OCI-LY1 (cell line): ENCODE measurements at regions not wholly inside any gene's neighbourhood (a gene's known extent, or its start where the extent isn't known, plus 50 kb on each side); places are given as distances from the start of the nearest gene placed in this dataset.

Experiments
- H2AFZ ChIP-seq: fragments of 200-600 bp; sonication (generic), shearing (Covaris generic); 2 replicates; pipeline ENCODE4 v1.6.0; 2014; ENCODE audit warnings: antibody characterized with exemption, mild to moderate bottlenecking, low read length
- H3F3A ChIP-seq: fragments of 200-600 bp; sonication (generic), shearing (Covaris generic); 2 replicates; pipeline ENCODE4 v1.6.0; 2014; ENCODE audit warnings: mild to moderate bottlenecking, antibody characterized with exemption, low read length, moderate library complexity; ENCODE audit not compliant: insufficient read depth
- H3K27ac ChIP-seq: fragments of 200-600 bp; sonication (generic); 2 replicates; pipeline ENCODE4 v1.5.1; 2014; ENCODE audit warnings: low read length, mixed run types, mild to moderate bottlenecking, low read depth; ENCODE audit not compliant: poor library complexity, severe bottlenecking
- H3K27me3 ChIP-seq: fragments of 200-600 bp; sonication (generic); 2 replicates; pipeline ENCODE4 v1.6.0; 2014; ENCODE audit warnings: antibody characterized with exemption, mild to moderate bottlenecking, low read length, moderate library complexity; ENCODE audit not compliant: insufficient read depth
- H3K36me3 ChIP-seq: fragments of 200-600 bp; sonication (generic); 2 replicates; pipeline ENCODE4 v1.6.1; 2014; ENCODE audit warnings: mild to moderate bottlenecking, antibody characterized with exemption, low read length, moderate library complexity, mixed read lengths; ENCODE audit not compliant: insufficient read depth
- H3K4me1 ChIP-seq: fragments of 200-600 bp; sonication (generic); 2 replicates; pipeline ENCODE4 v1.5.1; 2014; ENCODE audit warnings: mild to moderate bottlenecking, low read length, moderate library complexity; ENCODE audit not compliant: insufficient read depth, severe bottlenecking
- H3K4me2 ChIP-seq: fragments of 200-600 bp; sonication (generic), shearing (Covaris generic); 2 replicates; pipeline ENCODE4 v1.6.1; 2014; ENCODE audit warnings: low read length
- H3K4me3 ChIP-seq: fragments of 200-600 bp; sonication (generic); 2 replicates; pipeline ENCODE4 v1.5.1; 2014; ENCODE audit warnings: low read length, low read depth, mild to moderate bottlenecking, mixed read lengths; ENCODE audit not compliant: poor library complexity, severe bottlenecking
- H3K79me2 ChIP-seq: fragments of 200-600 bp; shearing (Covaris generic); 2 replicates; pipeline ENCODE4 v1.6.1; 2016; ENCODE audit warnings: mixed run types, low read length, mixed read lengths; ENCODE audit not compliant: insufficient read depth
- H3K9ac ChIP-seq: fragments of 200-600 bp; sonication (generic), shearing (Covaris generic); 2 replicates; pipeline ENCODE4 v1.6.1; 2014; ENCODE audit warnings: mild to moderate bottlenecking, low read length, mixed read lengths
- H3K9me2 ChIP-seq: fragments of 200-600 bp; sonication (generic), shearing (Covaris generic); 2 replicates; pipeline ENCODE4 v1.6.1; 2014; ENCODE audit warnings: low read depth, mild to moderate bottlenecking, low read length, mixed read lengths
- H3K9me3 ChIP-seq: fragments of 200-600 bp; shearing (Covaris generic); 2 replicates; pipeline ENCODE4 v1.6.1; 2014; ENCODE audit warnings: low read length, mixed read lengths
- H4K20me1 ChIP-seq: fragments of 200-600 bp; sonication (generic), shearing (Covaris generic); 2 replicates; pipeline ENCODE4 v1.6.0; 2016; ENCODE audit warnings: mild to moderate bottlenecking, low read length; ENCODE audit not compliant: insufficient read depth
- EZH2 ChIP-seq: fragments of 200-600 bp; sonication (generic), shearing (Covaris generic); IDR thresholded peaks from 2 replicates; pipeline ENCODE4 v1.8.0; 2017; ENCODE audit warnings: borderline replicate concordance, mixed run types, mild to moderate bottlenecking, antibody characterized with exemption, low read length, moderate library complexity, mixed read lengths
- TF ChIP-seq, protein P1 (sequence below): fragments of 200-600 bp; sonication (generic), shearing (Covaris generic); IDR thresholded peaks from 2 replicates; pipeline ENCODE4 v1.5.1; 2017; ENCODE audit warnings: mild to moderate bottlenecking, antibody characterized with exemption, low read length, moderate library complexity, mixed read lengths

GRCh38 chr2:36173760-36174404, 181.7 kb upstream of the CRIM1 start:
- Histone ChIP-seq H3K9me2 (no peaks in the 10 kb centered on the region), H3K9me3 (no peaks in the 10 kb centered on the region), H3K4me2 (no peak overlapping the region), H2AFZ (no peak overlapping the region), H3K27ac (no peak overlapping the region), H3K36me3 (no peaks in the 10 kb centered on the region), H3F3A (no peaks in the 10 kb centered on the region), H3K79me2 (no peaks in the 10 kb centered on the region), H4K20me1 (no peaks in the 10 kb centered on the region), H3K4me3 (no peak overlapping the region), H3K4me1 (no peaks in the 10 kb centered on the region), H3K27me3 (no peaks in the 10 kb centered on the region), H3K9ac (no peak overlapping the region)
- no peak for TF ChIP-seq EZH2
- TF ChIP-seq, protein P1, sequence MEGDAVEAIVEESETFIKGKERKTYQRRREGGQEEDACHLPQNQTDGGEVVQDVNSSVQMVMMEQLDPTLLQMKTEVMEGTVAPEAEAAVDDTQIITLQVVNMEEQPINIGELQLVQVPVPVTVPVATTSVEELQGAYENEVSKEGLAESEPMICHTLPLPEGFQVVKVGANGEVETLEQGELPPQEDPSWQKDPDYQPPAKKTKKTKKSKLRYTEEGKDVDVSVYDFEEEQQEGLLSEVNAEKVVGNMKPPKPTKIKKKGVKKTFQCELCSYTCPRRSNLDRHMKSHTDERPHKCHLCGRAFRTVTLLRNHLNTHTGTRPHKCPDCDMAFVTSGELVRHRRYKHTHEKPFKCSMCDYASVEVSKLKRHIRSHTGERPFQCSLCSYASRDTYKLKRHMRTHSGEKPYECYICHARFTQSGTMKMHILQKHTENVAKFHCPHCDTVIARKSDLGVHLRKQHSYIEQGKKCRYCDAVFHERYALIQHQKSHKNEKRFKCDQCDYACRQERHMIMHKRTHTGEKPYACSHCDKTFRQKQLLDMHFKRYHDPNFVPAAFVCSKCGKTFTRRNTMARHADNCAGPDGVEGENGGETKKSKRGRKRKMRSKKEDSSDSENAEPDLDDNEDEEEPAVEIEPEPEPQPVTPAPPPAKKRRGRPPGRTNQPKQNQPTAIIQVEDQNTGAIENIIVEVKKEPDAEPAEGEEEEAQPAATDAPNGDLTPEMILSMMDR: no peak

- H3K4me3 ChIP-seq: no peak overlapping the region
- H3K27me3 ChIP-seq: no peaks in the 10 kb centered on the region
- H3K79me2 ChIP-seq: no peaks in the 10 kb centered on the region
- H3K36me3 ChIP-seq: no peaks in the 10 kb centered on the region
- no peak overlapping the region for H2AFZ ChIP-seq
- H4K20me1 ChIP-seq: no peaks in the 10 kb centered on the region
- H3K27ac ChIP-seq: no peak overlapping the region
- H3K9ac ChIP-seq: no peak overlapping the region
- H3K9me3 ChIP-seq: no peaks in the 10 kb centered on the region
- TF ChIP-seq, protein P1: no peak
- no peak for TF ChIP-seq EZH2
- no peaks in the 10 kb centered on the region for H3K4me1 ChIP-seq
- H3K9me2 ChIP-seq: no peaks in the 10 kb centered on the region
- H3F3A ChIP-seq: no peaks in the 10 kb centered on the region
- no peak overlapping the region for H3K4me2 ChIP-seq
These were observed 182.8 kb upstream of the CRIM1 start for GRCh38 chr2:36172824-36173223.

DNA sequence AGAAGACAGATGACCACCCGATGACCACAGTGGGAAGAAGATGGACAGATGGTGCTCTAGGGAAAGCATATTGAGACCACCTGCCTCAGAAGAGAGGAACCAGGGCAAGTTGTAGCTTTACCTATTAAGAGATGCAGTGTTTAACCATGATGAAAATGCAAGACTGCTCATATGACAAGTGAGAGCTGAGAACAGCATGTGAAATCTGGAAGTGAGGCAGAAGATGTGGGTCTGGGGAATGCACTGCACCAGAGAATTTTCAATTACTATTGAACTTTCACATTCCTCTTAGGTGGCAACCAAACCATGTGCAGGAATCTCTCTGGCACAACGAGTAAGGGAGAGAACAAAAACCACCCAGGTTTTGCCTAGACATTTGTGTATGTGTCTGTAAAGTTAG, 184.8 kb upstream of the CRIM1 start:
- no peak for TF ChIP-seq EZH2
- TF ChIP-seq, protein P1: no peak
- Histone ChIP-seq H3K9me2 (no peaks in the 10 kb centered on the region), H4K20me1 (no peaks in the 10 kb centered on the region), H3K27ac (no peak overlapping the region), H3K27me3 (no peaks in the 10 kb centered on the region), H3K9ac (no peak overlapping the region), H3K9me3 (no peaks in the 10 kb centered on the region), H3F3A (no peaks in the 10 kb centered on the region), H3K4me1 (no peaks in the 10 kb centered on the region), H3K4me2 (no peak overlapping the region), H3K4me3 (no peak overlapping the region), H2AFZ (no peak overlapping the region), H3K36me3 (no peaks in the 10 kb centered on the region), H3K79me2 (no peaks in the 10 kb centered on the region)
